B cell (primary cell): ENCODE measurements at regions not wholly inside any gene's neighbourhood (a gene's known extent, or its start where the extent isn't known, plus 50 kb on each side); places are given as distances from the start of the nearest gene placed in this dataset.

ENCODE experiments used
- CTCF ChIP-seq: fragments of 200-600 bp; IDR thresholded peaks from one replicate; pipeline ENCODE4 v1.8.0; 2022; ENCODE audit warnings: antibody characterized with exemption, mild to moderate bottlenecking
- EZH2 ChIP-seq: IDR thresholded peaks from 2 replicates; pipeline ENCODE4 v1.6.1; 2012; ENCODE audit warnings: borderline replicate concordance, low read depth, mild to moderate bottlenecking, moderate library complexity, low read length; ENCODE audit not compliant: insufficient read depth, poor library complexity, severe bottlenecking

- TF ChIP-seq CTCF: no peak
- TF ChIP-seq EZH2: no peak
Measured at GRCh38 chr16:14015948-14016347, 55.2 kb upstream of the MRTFB start.
